SK-N-MC (cell line): ENCODE measurements at regions not wholly inside any gene's neighbourhood (a gene's known extent, or its start where the extent isn't known, plus 50 kb on each side); places are given as distances from the start of the nearest gene placed in this dataset.

ENCODE experiments used
- EZH2 ChIP-seq: fragments of 200-600 bp; sonication (generic); IDR thresholded peaks from one replicate; pipeline ENCODE4 v1.6.1; 2017; ENCODE audit warnings: antibody characterized with exemption
- POLR2AphosphoS5 ChIP-seq: IDR thresholded peaks from 2 replicates; pipeline ENCODE4 v1.6.1; 2012; ENCODE audit warnings: mild to moderate bottlenecking, low read depth, low read length, borderline replicate concordance

- TF ChIP-seq POLR2AphosphoS5 (no peak), EZH2 (no peak)
Observed at GRCh38 chr1:214214851-214215250, 66.1 kb upstream of the SMYD2 start.
